GM04504 (cell line): ENCODE measurements at regions not wholly inside any gene's neighbourhood (a gene's known extent, or its start where the extent isn't known, plus 50 kb on each side); places are given as distances from the start of the nearest gene placed in this dataset.
"Not testable (repeated sequence)": the region's sequence is repeated elsewhere in the genome, so short reads cannot be mapped to it uniquely, and the experiment has no call there.

ENCODE experiments used
- DNase-seq: peaks from one replicate; pipeline ENCODE4 v3.0.0-alpha.2; 2012; ENCODE audit warnings: low read depth

GRCh38 chr1:112855152-112855828 is 100.7 kb downstream of the SLC16A1 start:
- DNase-seq: no peak

GRCh38 chr1:112854368-112854984 is 101.5 kb downstream of the SLC16A1 start:
- DNase-seq: not testable (repeated sequence)

GRCh38 chr1:112853915-112854314 is 102.1 kb downstream of the SLC16A1 start:
- DNase-seq: not testable (repeated sequence)

- no peak for DNase-seq
Observed at GRCh38 chr1:112852934-112853333, 103.1 kb downstream of the SLC16A1 start.

- DNase-seq: no peak
Observed at GRCh38 chr1:112852276-112852675, 103.7 kb downstream of the SLC16A1 start.

- DNase-seq: no peak
Observed at GRCh38 chr1:112850034-112850757, 105.8 kb downstream of the SLC16A1 start.

GRCh38 chr1:112849425-112850033 is 106.5 kb downstream of the SLC16A1 start:
- DNase-seq: no peak

GRCh38 chr1:112841825-112842224 is 114.2 kb downstream of the SLC16A1 start:
- DNase-seq: no peak

GRCh38 chr1:112840631-112841624 is 115.1 kb downstream of the SLC16A1 start:
- DNase-seq: no peak

GRCh38 chr1:112836642-112837041 is 119.4 kb downstream of the SLC16A1 start:
- DNase-seq: no peak

GRCh38 chr1:112833806-112834205 is 118.7 kb upstream of the PPM1J start:
- no peak for DNase-seq

- not testable (repeated sequence) for DNase-seq
Observed at GRCh38 chr1:112832259-112832658, 117.1 kb upstream of the PPM1J start.

GRCh38 chr1:112829691-112830090 is 114.6 kb upstream of the PPM1J start:
- DNase-seq: not testable (repeated sequence)

GRCh38 chr1:112828716-112829115 is 113.6 kb upstream of the PPM1J start:
- DNase-seq: no peak

GRCh38 chr1:112827391-112827790 is 112.3 kb upstream of the PPM1J start:
- not testable (repeated sequence) for DNase-seq

GRCh38 chr1:112826217-112826944 is 111.2 kb upstream of the PPM1J start:
- DNase-seq: no peak

- DNase-seq: not testable (repeated sequence)
Observed at GRCh38 chr1:112825563-112826216, 110.6 kb upstream of the PPM1J start.

GRCh38 chr1:112825075-112825474 is 109.9 kb upstream of the PPM1J start:
- not testable (repeated sequence) for DNase-seq

GRCh38 chr1:112821307-112822063 is 106.4 kb upstream of the PPM1J start:
- not testable (repeated sequence) for DNase-seq
